Right lobe of liver (tissue), 4 donors: ENCODE measurements at regions not wholly inside any gene's neighbourhood (a gene's known extent, or its start where the extent isn't known, plus 50 kb on each side); places are given as distances from the start of the nearest gene placed in this dataset.

Source experiments
- POLR2A ChIP-seq: fragments of 450-650 bp; IDR thresholded peaks from one replicate; pipeline ENCODE4 v1.6.1; 2017; ENCODE audit warnings: antibody characterized with exemption, mild to moderate bottlenecking
- TF ChIP-seq, protein P1 (sequence below), 4 donors: fragments of 200-600 bp in 3 of 4; fragments of 450-650 bp in 1 of 4; IDR thresholded peaks; one replicate each; pipeline versions ENCODE4 v1.5.1 to v1.8.0; 2016 to 2022; ENCODE audit warnings: antibody characterized with exemption in 4 of 4, mild to moderate bottlenecking in 2 of 4
- donor health status: DM: no; HTN: no; CAD: no.
- donor health status: DM: no; HTN: no; CAD: no.
- donor health status: DM: no; HTN: yes; CAD: no.

DNA sequence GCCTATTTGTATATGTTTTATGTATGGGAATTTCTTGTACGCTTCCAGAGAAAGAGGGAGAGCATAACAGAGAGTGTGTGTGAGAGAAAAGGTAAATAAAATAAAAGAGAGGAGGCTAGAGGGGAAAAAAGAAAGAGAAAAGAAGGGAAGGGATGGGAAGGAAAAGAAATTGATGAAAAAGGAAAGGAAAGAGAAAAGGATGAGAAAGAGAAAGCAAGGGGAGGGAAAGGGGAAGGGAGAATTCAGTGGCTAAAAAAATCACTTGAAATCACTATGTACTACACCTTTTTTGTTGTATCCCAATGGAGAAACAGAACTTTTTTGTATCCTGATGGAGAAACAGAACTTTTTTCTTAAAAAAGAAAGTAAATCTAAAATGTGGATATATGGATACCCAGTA lies 165.5 kb upstream of the MBNL1 start:
- TF ChIP-seq, protein P1, sequence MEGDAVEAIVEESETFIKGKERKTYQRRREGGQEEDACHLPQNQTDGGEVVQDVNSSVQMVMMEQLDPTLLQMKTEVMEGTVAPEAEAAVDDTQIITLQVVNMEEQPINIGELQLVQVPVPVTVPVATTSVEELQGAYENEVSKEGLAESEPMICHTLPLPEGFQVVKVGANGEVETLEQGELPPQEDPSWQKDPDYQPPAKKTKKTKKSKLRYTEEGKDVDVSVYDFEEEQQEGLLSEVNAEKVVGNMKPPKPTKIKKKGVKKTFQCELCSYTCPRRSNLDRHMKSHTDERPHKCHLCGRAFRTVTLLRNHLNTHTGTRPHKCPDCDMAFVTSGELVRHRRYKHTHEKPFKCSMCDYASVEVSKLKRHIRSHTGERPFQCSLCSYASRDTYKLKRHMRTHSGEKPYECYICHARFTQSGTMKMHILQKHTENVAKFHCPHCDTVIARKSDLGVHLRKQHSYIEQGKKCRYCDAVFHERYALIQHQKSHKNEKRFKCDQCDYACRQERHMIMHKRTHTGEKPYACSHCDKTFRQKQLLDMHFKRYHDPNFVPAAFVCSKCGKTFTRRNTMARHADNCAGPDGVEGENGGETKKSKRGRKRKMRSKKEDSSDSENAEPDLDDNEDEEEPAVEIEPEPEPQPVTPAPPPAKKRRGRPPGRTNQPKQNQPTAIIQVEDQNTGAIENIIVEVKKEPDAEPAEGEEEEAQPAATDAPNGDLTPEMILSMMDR (IDR thresholded peaks at IDR 0.05): no peak
- no peak for TF ChIP-seq POLR2A
